Transverse colon (tissue), 4 donors: ENCODE measurements at regions not wholly inside any gene's neighbourhood (a gene's known extent, or its start where the extent isn't known, plus 50 kb on each side); places are given as distances from the start of the nearest gene placed in this dataset.

ENCODE experiments used
- DNase-seq: peaks from one replicate; pipeline ENCODE4 v3.0.0-alpha.2; 2019
- H3K27ac ChIP-seq, 4 donors: fragments of 200-600 bp; sonication (generic); 2 replicates each; pipeline ENCODE4 v1.5.1; 2016 to 2018; ENCODE audit warnings: inconsistent platforms in 4 of 4
- H3K27me3 ChIP-seq: fragments of 200-600 bp; sonication (generic); 2 replicates; pipeline ENCODE4 v1.5.1; 2017; ENCODE audit warnings: inconsistent platforms
- H3K36me3 ChIP-seq, 4 donors: fragments of 200-600 bp; sonication (generic); 2 replicates each; pipeline ENCODE4 v1.5.1; 2017 to 2019; ENCODE audit warnings: inconsistent platforms in 4 of 4
- H3K4me1 ChIP-seq, 4 donors: fragments of 200-600 bp; sonication (generic); 2 replicates each; pipeline ENCODE4 v1.5.1; 2017 to 2020; ENCODE audit warnings: inconsistent platforms in 4 of 4
- H3K4me3 ChIP-seq, 4 donors: fragments of 200-600 bp; sonication (generic); 1 replicate in 1 of 4; 2 replicates in 3 of 4; pipeline versions ENCODE4 v1.5.1 to v1.6.1; 2017 to 2019; ENCODE audit warnings: inconsistent platforms in 4 of 4
- H3K9me3 ChIP-seq, 2 donors: fragments of 200-600 bp; sonication (generic); 2 replicates each; pipeline ENCODE4 v1.5.1; 2017 to 2019; ENCODE audit warnings: inconsistent platforms in 2 of 2
- EP300 ChIP-seq: sonication (generic); formaldehyde crosslinking; IDR thresholded peaks from one replicate; pipeline ENCODE4 v1.6.1; 2017; ENCODE audit warnings: antibody characterized with exemption, low read depth
- POLR2A ChIP-seq: fragments of 450-650 bp; IDR thresholded peaks from one replicate; pipeline ENCODE4 v1.6.1; 2016; ENCODE audit warnings: antibody characterized with exemption, mild to moderate bottlenecking, moderate library complexity
- POLR2AphosphoS5 ChIP-seq, 3 donors: sonication (generic); formaldehyde crosslinking; IDR thresholded peaks; one replicate each; pipeline ENCODE4 v1.6.1; 2016; ENCODE audit warnings: antibody characterized with exemption in 3 of 3
- WGBS, 2 donors: methylation state at CpG; one replicate each; pipeline ENCODE4 v1.1.5; 2018; ENCODE audit warnings: low coverage in 1 of 2; 5-methylcytosine and 5-hydroxymethylcytosine counted together
- in situ Hi-C, 4 donors: fragments of 200-750 bp; cut with MboI; loops; one replicate each; pipeline versions ENCODE4 v1.15.0 to v1.15.1; 2017; ENCODE audit warnings: low sequenced_read_pairs in 3 of 4, low pct_ligation_motif_present in 1 of 4, low pct_unique_long_range_greater_than_20kb in 1 of 4
- intact Hi-C: fragments of 100-400 bp; cut with DNase I; formaldehyde crosslinking; loops from one replicate; pipeline ENCODE4 v1.15.1; 2023; ENCODE audit warnings: low total_unique reads
- TF ChIP-seq, protein P1 (sequence below), 5 experiments: fragments of 200-600 bp in 3 of 5; fragments of 450-650 bp in 2 of 5; sonication (generic) in 3 of 5; IDR thresholded peaks; 1 replicate in 2 of 5; 2 replicates in 3 of 5; pipeline ENCODE4 v1.5.1; 2016 to 2017; ENCODE audit warnings: antibody characterized with exemption in 5 of 5, inconsistent platforms in 3 of 5, mild to moderate bottlenecking in 2 of 5, moderate library complexity in 1 of 5

- H3K27ac ChIP-seq: no peak overlapping the region
- H3K9me3 ChIP-seq: no peaks in the 10 kb centered on the region
- whole genome bisulfite sequencing, 2 donors: 91 to 100% methylated on average over 3 of the region's 3 CpGs
- no peaks in the 10 kb centered on the region for H3K4me1 ChIP-seq
- in situ Hi-C loops (no loop called here), intact Hi-C loops (no loop called here)
- DNase-seq: no peak
- H3K27me3 ChIP-seq: no peaks in the 10 kb centered on the region
- no peaks in the 10 kb centered on the region for H3K36me3 ChIP-seq
- H3K4me3 ChIP-seq: no peak overlapping the region
- TF ChIP-seq, protein P1, sequence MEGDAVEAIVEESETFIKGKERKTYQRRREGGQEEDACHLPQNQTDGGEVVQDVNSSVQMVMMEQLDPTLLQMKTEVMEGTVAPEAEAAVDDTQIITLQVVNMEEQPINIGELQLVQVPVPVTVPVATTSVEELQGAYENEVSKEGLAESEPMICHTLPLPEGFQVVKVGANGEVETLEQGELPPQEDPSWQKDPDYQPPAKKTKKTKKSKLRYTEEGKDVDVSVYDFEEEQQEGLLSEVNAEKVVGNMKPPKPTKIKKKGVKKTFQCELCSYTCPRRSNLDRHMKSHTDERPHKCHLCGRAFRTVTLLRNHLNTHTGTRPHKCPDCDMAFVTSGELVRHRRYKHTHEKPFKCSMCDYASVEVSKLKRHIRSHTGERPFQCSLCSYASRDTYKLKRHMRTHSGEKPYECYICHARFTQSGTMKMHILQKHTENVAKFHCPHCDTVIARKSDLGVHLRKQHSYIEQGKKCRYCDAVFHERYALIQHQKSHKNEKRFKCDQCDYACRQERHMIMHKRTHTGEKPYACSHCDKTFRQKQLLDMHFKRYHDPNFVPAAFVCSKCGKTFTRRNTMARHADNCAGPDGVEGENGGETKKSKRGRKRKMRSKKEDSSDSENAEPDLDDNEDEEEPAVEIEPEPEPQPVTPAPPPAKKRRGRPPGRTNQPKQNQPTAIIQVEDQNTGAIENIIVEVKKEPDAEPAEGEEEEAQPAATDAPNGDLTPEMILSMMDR (IDR thresholded peaks at IDR 0.05): no peak
- TF ChIP-seq POLR2AphosphoS5 (IDR thresholded peaks at IDR 0.05) (no peak), EP300 (no peak), POLR2A (no peak)
These were observed 108.7 kb upstream of the AUTS2 start for GRCh38 chr7:69489533-69489932.

DNA sequence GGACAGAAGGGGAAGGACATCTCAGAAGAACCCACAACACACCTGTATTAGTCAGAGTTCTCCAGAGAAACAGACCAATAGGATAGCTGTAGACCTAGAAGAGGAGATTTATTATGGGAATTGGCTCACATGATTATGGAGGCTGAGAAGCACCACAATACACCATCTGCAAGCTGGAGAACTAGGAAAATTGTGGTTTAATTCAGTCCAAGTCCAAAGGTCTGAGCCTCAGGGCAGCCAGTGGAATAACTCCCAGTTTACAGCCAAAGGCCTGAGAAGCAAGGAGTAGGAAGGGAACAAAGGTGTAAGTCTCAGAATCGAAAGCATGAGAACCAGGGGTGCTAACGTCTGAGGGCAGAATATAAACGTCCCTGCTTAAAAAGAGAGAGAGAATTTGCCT, 99.6 kb upstream of the AUTS2 start:
- intact Hi-C loops: no loop called here
- H3K4me1 ChIP-seq: no peaks in the 10 kb centered on the region
- H3K27me3 ChIP-seq: no peaks in the 10 kb centered on the region
- TF ChIP-seq, protein P1 (IDR thresholded peaks at IDR 0.05): no peak
- in situ Hi-C loops: no loop called here
- no peak overlapping the region for H3K27ac ChIP-seq
- 65% methylated on average over 3 of the region's 3 CpGs; no CpG with 5 or more reads in 1 of the 2 donors for WGBS, 2 donors
- H3K9me3 ChIP-seq: no peaks in the 10 kb centered on the region
- DNase-seq: no peak
- no peaks in the 10 kb centered on the region for H3K36me3 ChIP-seq
- no peak overlapping the region for H3K4me3 ChIP-seq

GRCh38 chr7:69502358-69502757, 95.9 kb upstream of the AUTS2 start:
- Histone ChIP-seq H3K27ac (no peak overlapping the region), H3K27me3 (no peaks in the 10 kb centered on the region), H3K4me1 (no peaks in the 10 kb centered on the region), H3K36me3 (no peaks in the 10 kb centered on the region), H3K4me3 (no peak overlapping the region), H3K9me3 (no peaks in the 10 kb centered on the region)
- intact Hi-C loops: no loop called here
- TF ChIP-seq POLR2AphosphoS5 (IDR thresholded peaks at IDR 0.05): no peak
- no peak for TF ChIP-seq EP300
- no peak for TF ChIP-seq POLR2A
- TF ChIP-seq, protein P1 (IDR thresholded peaks at IDR 0.05): no peak
- no peak for DNase-seq
- WGBS, 2 donors: 52 to 65% methylated on average over 2 to 3 of the region's 3 CpGs
- in situ Hi-C loops: no loop called here

DNA sequence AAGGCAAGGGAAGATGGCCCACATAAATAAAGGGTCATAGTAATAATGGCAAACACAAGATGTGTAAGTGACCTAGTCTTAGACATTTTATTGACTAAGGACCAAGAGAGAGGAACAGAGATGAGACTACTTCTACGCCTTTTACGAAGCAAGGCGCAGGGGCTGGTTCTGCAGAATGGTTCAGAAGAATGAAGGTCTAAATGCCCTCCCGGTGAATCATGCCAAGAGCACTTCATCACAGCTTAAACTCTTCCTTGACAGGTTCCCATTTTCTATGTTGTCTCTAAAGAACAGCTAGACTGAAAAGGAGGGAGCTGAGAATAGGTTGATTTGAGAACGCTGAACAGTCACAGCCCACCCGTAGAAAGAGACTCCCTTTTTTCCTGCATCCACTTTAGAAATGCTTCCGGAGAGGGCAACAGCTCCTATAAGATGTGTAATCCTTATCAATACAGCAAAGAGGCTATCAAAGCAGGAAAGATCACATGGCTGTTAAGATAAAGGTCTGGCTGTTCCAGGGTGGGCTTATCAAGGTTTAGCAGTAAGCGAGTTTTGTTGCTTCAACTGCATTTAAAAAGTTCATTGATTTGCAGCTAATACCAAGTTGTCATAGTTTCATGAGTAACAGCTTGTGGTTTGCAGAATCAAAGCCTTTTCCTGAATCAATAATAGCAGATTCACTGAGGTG, 93.4 kb upstream of the AUTS2 start:
- intact Hi-C loops: no loop called here
- Histone ChIP-seq H3K27me3 (no peaks in the 10 kb centered on the region), H3K27ac (no peak overlapping the region), H3K4me3 (no peak overlapping the region), H3K36me3 (no peaks in the 10 kb centered on the region), H3K4me1 (no peaks in the 10 kb centered on the region), H3K9me3 (no peaks in the 10 kb centered on the region)
- WGBS, 2 donors: 63 to 85% methylated on average over 4 to 8 of the region's 8 CpGs
- no peak for DNase-seq
- TF ChIP-seq EP300 (no peak), POLR2A (no peak), POLR2AphosphoS5 (IDR thresholded peaks at IDR 0.05) (no peak)
- TF ChIP-seq, protein P1 (IDR thresholded peaks at IDR 0.05): no peak
- in situ Hi-C loops: no loop called here
